Keratinocyte (primary cell): ENCODE measurements at regions not wholly inside any gene's neighbourhood (a gene's known extent, or its start where the extent isn't known, plus 50 kb on each side); places are given as distances from the start of the nearest gene placed in this dataset.

Source experiments
- DNase-seq: peaks from one replicate; pipeline ENCODE4 v3.0.0-alpha.2; 2011; ENCODE audit warnings: low read depth, missing footprints, low spot score
- FAIRE-seq: peaks from 2 replicates; lab custom pipeline; 2011; peaks lifted over from hg19 to GRCh38; lab: Jason Lieb, UNC
- H2AFZ ChIP-seq: 2 replicates; pipeline ENCODE4 v1.6.0; 2012; ENCODE audit warnings: low read length, control low read depth, inconsistent platforms; ENCODE audit not compliant: control insufficient read depth
- H3K27ac ChIP-seq: 2 replicates; pipeline ENCODE4 v1.5.1; 2011; ENCODE audit warnings: low read length; ENCODE audit not compliant: control insufficient read depth, insufficient read depth
- H3K27me3 ChIP-seq: 3 replicates; pipeline ENCODE4 v1.6.0; 2011; ENCODE audit warnings: low read length; ENCODE audit not compliant: control insufficient read depth, insufficient read depth; ENCODE audit errors: extremely low read depth
- H3K36me3 ChIP-seq, 2 experiments: 2 replicates in 1 of 2; 3 replicates in 1 of 2; pipeline ENCODE4 v1.5.1; 2011; ENCODE audit warnings: low read length in 2 of 2, mild to moderate bottlenecking in 1 of 2; ENCODE audit not compliant: control insufficient read depth in 2 of 2, insufficient read depth in 2 of 2; ENCODE audit errors: extremely low read depth in 1 of 2
- H3K4me1 ChIP-seq: 3 replicates; pipeline ENCODE4 v1.5.1; 2011; ENCODE audit warnings: low read length; ENCODE audit not compliant: control insufficient read depth, insufficient read depth; ENCODE audit errors: extremely low read depth
- H3K4me2 ChIP-seq: 3 replicates; pipeline ENCODE4 v1.6.0; 2011; ENCODE audit warnings: low read depth, low read length; ENCODE audit not compliant: control insufficient read depth, insufficient read depth; ENCODE audit errors: extremely low read depth
- H3K4me3 ChIP-seq, 3 experiments: fragments of 200-600 bp in 1 of 3; sonication (generic) in 1 of 3; 2 replicates in 2 of 3; 3 replicates in 1 of 3; pipeline ENCODE4 v1.5.1; 2011 to 2016; ENCODE audit warnings: low read length in 3 of 3, mild to moderate bottlenecking in 3 of 3, control low read depth in 2 of 3, inconsistent platforms in 1 of 3, low read depth in 1 of 3, mixed read lengths in 1 of 3, mixed run types in 1 of 3, moderate library complexity in 1 of 3; ENCODE audit not compliant: control insufficient read depth in 2 of 3, insufficient read depth in 2 of 3; ENCODE audit errors: extremely low read depth in 1 of 3
- H3K79me2 ChIP-seq: 2 replicates; pipeline ENCODE4 v1.6.0; 2012; ENCODE audit warnings: low read length; ENCODE audit not compliant: control insufficient read depth, insufficient read depth
- H3K9ac ChIP-seq: 3 replicates; pipeline ENCODE4 v1.6.0; 2011; ENCODE audit warnings: low read length; ENCODE audit not compliant: control insufficient read depth, insufficient read depth; ENCODE audit errors: extremely low read depth
- H3K9me1 ChIP-seq: 3 replicates; pipeline ENCODE4 v1.6.0; 2011; ENCODE audit warnings: low read length; ENCODE audit not compliant: control insufficient read depth, insufficient read depth; ENCODE audit errors: extremely low read depth
- H3K9me3 ChIP-seq: 2 replicates; pipeline ENCODE4 v1.5.1; 2012; ENCODE audit warnings: low read depth, low read length; ENCODE audit not compliant: control insufficient read depth
- H4K20me1 ChIP-seq: 3 replicates; pipeline ENCODE4 v1.6.0; 2011; ENCODE audit warnings: low read length; ENCODE audit not compliant: control insufficient read depth, insufficient read depth; ENCODE audit errors: extremely low read depth
- EZH2 ChIP-seq: IDR thresholded peaks from one replicate; pipeline ENCODE4 v1.6.1; 2012; ENCODE audit warnings: inconsistent platforms, mild to moderate bottlenecking, low read length, moderate library complexity
- dilution Hi-C: fragments of 300-500 bp; cut with MboI; formaldehyde crosslinking; loops from one replicate; pipeline ENCODE4 v1.7.0; 2020; ENCODE audit warnings: low sequenced_read_pairs; ENCODE audit not compliant: extremely low pct_ligation_motif_present
- TF ChIP-seq, protein P1 (sequence below), 3 experiments: IDR thresholded peaks in 1 of 3; conservative IDR thresholded peaks in 1 of 3; optimal IDR thresholded peaks in 1 of 3; 2 replicates in 2 of 3; 3 replicates in 1 of 3; pipeline versions ENCODE3 to v1.5.1; 2011; ENCODE audit warnings: low read length in 3 of 3, mild to moderate bottlenecking in 3 of 3, moderate library complexity in 2 of 3, control low read depth in 1 of 3, inconsistent platforms in 1 of 3; ENCODE audit not compliant: insufficient read depth in 2 of 3; ENCODE audit errors: extremely low read depth in 1 of 3

- Histone ChIP-seq H3K79me2 (no peaks in the 10 kb centered on the region), H3K9ac (no peak overlapping the region), H3K4me2 (no peak overlapping the region), H3K27me3 (no peaks in the 10 kb centered on the region), H3K27ac (no peak overlapping the region), H2AFZ (no peak overlapping the region), H4K20me1 (no peaks in the 10 kb centered on the region), H3K4me3 (no peak overlapping the region), H3K9me1 (no peaks in the 10 kb centered on the region), H3K9me3 (no peaks in the 10 kb centered on the region), H3K36me3 (no peaks in the 10 kb centered on the region), H3K4me1 (peaks cover 7% of the 10 kb centered on the region)
- TF ChIP-seq EZH2: no peak
- TF ChIP-seq, protein P1, sequence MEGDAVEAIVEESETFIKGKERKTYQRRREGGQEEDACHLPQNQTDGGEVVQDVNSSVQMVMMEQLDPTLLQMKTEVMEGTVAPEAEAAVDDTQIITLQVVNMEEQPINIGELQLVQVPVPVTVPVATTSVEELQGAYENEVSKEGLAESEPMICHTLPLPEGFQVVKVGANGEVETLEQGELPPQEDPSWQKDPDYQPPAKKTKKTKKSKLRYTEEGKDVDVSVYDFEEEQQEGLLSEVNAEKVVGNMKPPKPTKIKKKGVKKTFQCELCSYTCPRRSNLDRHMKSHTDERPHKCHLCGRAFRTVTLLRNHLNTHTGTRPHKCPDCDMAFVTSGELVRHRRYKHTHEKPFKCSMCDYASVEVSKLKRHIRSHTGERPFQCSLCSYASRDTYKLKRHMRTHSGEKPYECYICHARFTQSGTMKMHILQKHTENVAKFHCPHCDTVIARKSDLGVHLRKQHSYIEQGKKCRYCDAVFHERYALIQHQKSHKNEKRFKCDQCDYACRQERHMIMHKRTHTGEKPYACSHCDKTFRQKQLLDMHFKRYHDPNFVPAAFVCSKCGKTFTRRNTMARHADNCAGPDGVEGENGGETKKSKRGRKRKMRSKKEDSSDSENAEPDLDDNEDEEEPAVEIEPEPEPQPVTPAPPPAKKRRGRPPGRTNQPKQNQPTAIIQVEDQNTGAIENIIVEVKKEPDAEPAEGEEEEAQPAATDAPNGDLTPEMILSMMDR (optimal IDR thresholded peaks at IDR 0.05 in 1 of 3, IDR thresholded peaks at IDR 0.05 in 1 of 3, conservative IDR thresholded peaks at IDR 0.05 in 1 of 3; ENCODE audit: extremely low read depth in 1 of 3, insufficient read depth in 2 of 3, low read length in 3 of 3): no peak
- dilution Hi-C loops: no loop called here
- DNase-seq (no peak), FAIRE-seq (no peak)
Measured at GRCh38 chr12:105912882-105913678, 225.7 kb downstream of the NUAK1 start.

GRCh38 chr12:105915997-105916759 is 222.6 kb downstream of the NUAK1 start:
- dilution Hi-C loops: no loop called here
- no peaks in the 10 kb centered on the region for H3K9me1 ChIP-seq
- no peak overlapping the region for H3K9ac ChIP-seq
- H3K4me1 ChIP-seq: peaks cover 23% of the 10 kb centered on the region
- TF ChIP-seq EZH2: no peak
- TF ChIP-seq, protein P1 (optimal IDR thresholded peaks at IDR 0.05 in 1 of 3, IDR thresholded peaks at IDR 0.05 in 1 of 3, conservative IDR thresholded peaks at IDR 0.05 in 1 of 3; ENCODE audit: extremely low read depth in 1 of 3, insufficient read depth in 2 of 3, low read length in 3 of 3): no peak
- no peaks in the 10 kb centered on the region for H3K79me2 ChIP-seq
- no peaks in the 10 kb centered on the region for H4K20me1 ChIP-seq
- no peaks in the 10 kb centered on the region for H3K27me3 ChIP-seq
- H3K9me3 ChIP-seq: no peaks in the 10 kb centered on the region
- no peak overlapping the region for H3K4me3 ChIP-seq
- no peak overlapping the region for H2AFZ ChIP-seq
- H3K27ac ChIP-seq: no peak overlapping the region
- FAIRE-seq (no peak), DNase-seq (no peak)
- no peaks in the 10 kb centered on the region for H3K36me3 ChIP-seq
- H3K4me2 ChIP-seq: no peak overlapping the region
